Neural progenitor cell (in vitro differentiated cells): ENCODE measurements at regions not wholly inside any gene's neighbourhood (a gene's known extent, or its start where the extent isn't known, plus 50 kb on each side); places are given as distances from the start of the nearest gene placed in this dataset.

ENCODE experiments used
- DNase-seq: peaks from one replicate; pipeline ENCODE4 v3.0.0-alpha.2; 2016; ENCODE audit warnings: low spot score
- H2AFZ ChIP-seq: fragments of 200-600 bp; sonication (generic); replicated peaks from 2 replicates; pipeline ENCODE4 v1.6.1; 2016; ENCODE audit warnings: antibody characterized with exemption
- H3F3A ChIP-seq: fragments of 200-600 bp; sonication (generic); 2 replicates; pipeline ENCODE4 v1.6.1; 2016; ENCODE audit warnings: antibody characterized with exemption, low read depth
- H3K27ac ChIP-seq: fragments of 200-600 bp; sonication (generic); 2 replicates; pipeline ENCODE4 v1.5.1; 2016; ENCODE audit warnings: mild to moderate bottlenecking
- H3K27me3 ChIP-seq: fragments of 200-600 bp; sonication (generic); 2 replicates; pipeline ENCODE4 v1.6.1; 2016; ENCODE audit warnings: mild to moderate bottlenecking, moderate library complexity
- H3K36me3 ChIP-seq: fragments of 200-600 bp; sonication (generic); 2 replicates; pipeline ENCODE4 v1.5.1; 2016
- H3K4me1 ChIP-seq: fragments of 200-600 bp; sonication (generic); 2 replicates; pipeline ENCODE4 v1.6.1; 2016; ENCODE audit warnings: mixed run types
- H3K4me2 ChIP-seq: fragments of 200-600 bp; sonication (generic); 2 replicates; pipeline ENCODE4 v1.6.1; 2016
- H3K4me3 ChIP-seq: fragments of 200-600 bp; sonication (generic); 2 replicates; pipeline ENCODE4 v1.5.1; 2016
- H3K79me2 ChIP-seq: fragments of 200-600 bp; sonication (generic); 2 replicates; pipeline ENCODE4 v1.6.1; 2016; ENCODE audit warnings: low read depth
- H3K9ac ChIP-seq: fragments of 200-600 bp; sonication (generic); 2 replicates; pipeline ENCODE4 v1.6.1; 2016
- H3K9me3 ChIP-seq: fragments of 200-600 bp; sonication (generic); 2 replicates; pipeline ENCODE4 v1.5.1; 2016; ENCODE audit warnings: low read depth
- H4K20me1 ChIP-seq: fragments of 200-600 bp; sonication (generic); 2 replicates; pipeline ENCODE4 v1.6.1; 2016; ENCODE audit warnings: low read depth
- H3K27ac Mint-ChIP-seq: 3 replicates; pipeline ENCODE4 v1.8.0; 2021; ENCODE audit warnings: mixed read lengths
- H3K27me3 Mint-ChIP-seq: 2 replicates; pipeline ENCODE4 v1.8.0; 2022; ENCODE audit warnings: low read depth, mild to moderate bottlenecking, inconsistent platforms, moderate library complexity, mixed read lengths; ENCODE audit not compliant: insufficient read depth
- H3K36me3 Mint-ChIP-seq: 3 replicates; pipeline ENCODE4 v1.8.0; 2021; ENCODE audit warnings: mixed read lengths
- H3K4me1 Mint-ChIP-seq: 3 replicates; pipeline ENCODE4 v1.8.0; 2021; ENCODE audit warnings: mixed read lengths
- H3K4me3 Mint-ChIP-seq: 3 replicates; pipeline ENCODE4 v1.8.0; 2021; ENCODE audit warnings: mild to moderate bottlenecking, moderate library complexity, mixed read lengths
- H3K9me3 Mint-ChIP-seq: 3 replicates; pipeline ENCODE4 v1.8.0; 2020; ENCODE audit warnings: mixed read lengths
- EZH2 ChIP-seq: fragments of 200-600 bp; sonication (generic); IDR thresholded peaks from 2 replicates; pipeline ENCODE4 v1.6.1; 2017; ENCODE audit warnings: antibody characterized with exemption, mild to moderate bottlenecking, moderate library complexity
- EZH2phosphoT487 ChIP-seq: fragments of 200-600 bp; sonication (generic); IDR thresholded peaks from 2 replicates; pipeline ENCODE4 v1.6.1; 2017; ENCODE audit warnings: antibody characterized with exemption
- TF ChIP-seq, protein P1 (sequence below): fragments of 200-600 bp; sonication (generic); IDR thresholded peaks from 2 replicates; pipeline ENCODE4 v1.5.1; 2017; ENCODE audit warnings: antibody characterized with exemption, mild to moderate bottlenecking

DNA sequence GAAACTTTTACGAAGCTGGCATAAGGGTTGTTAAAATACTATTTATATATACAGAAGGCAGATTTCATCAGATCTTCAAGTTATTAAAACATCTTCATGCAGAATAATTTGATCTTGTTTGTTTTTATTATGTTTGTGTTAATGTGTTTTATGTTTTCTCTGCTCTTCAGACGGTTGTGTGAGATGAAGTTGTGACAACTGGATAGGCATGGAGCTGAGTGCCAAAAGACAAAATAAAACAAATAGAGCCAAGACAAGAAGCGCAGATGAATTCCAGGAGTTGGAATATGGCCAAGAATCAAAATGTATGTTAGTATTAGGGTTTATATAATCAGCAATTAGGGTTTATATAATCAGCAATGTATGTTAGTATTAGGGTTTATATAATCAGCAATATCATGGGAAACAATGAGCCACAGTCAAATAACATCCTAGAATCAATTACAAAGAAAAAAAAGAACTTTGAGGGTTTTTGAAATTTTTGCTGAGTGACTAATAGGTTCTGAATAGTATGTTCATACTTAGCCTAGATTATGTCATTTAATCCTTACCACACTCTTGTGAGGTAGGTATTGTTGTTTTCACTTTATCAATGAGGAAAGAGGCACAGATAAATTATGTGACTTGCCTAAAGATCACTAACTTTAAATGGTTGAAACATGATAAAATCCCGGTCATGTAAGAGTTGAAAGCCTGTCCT, 488.0 kb upstream of the STEAP1 start:
- Histone ChIP-seq H3K36me3 (no peaks in the 10 kb centered on the region), H3F3A (no peaks in the 10 kb centered on the region), H4K20me1 (no peaks in the 10 kb centered on the region), H3K4me2 (no peak overlapping the region), H2AFZ (no peak overlapping the region), H3K9me3 (no peaks in the 10 kb centered on the region), H3K9ac (no peak overlapping the region), H3K27me3 (no peaks in the 10 kb centered on the region), H3K4me1 (no peaks in the 10 kb centered on the region), H3K79me2 (no peaks in the 10 kb centered on the region), H3K27ac (no peak overlapping the region), H3K4me3 (no peak overlapping the region)
- no peaks in the 10 kb centered on the region for H3K36me3 Mint-ChIP-seq
- H3K27me3 Mint-ChIP-seq = no peaks in the 10 kb centered on the region
- H3K4me3 Mint-ChIP-seq = no peak overlapping the region
- H3K4me1 Mint-ChIP-seq = no peaks in the 10 kb centered on the region
- TF ChIP-seq EZH2phosphoT487 (no peak), EZH2 (no peak)
- TF ChIP-seq, protein P1, sequence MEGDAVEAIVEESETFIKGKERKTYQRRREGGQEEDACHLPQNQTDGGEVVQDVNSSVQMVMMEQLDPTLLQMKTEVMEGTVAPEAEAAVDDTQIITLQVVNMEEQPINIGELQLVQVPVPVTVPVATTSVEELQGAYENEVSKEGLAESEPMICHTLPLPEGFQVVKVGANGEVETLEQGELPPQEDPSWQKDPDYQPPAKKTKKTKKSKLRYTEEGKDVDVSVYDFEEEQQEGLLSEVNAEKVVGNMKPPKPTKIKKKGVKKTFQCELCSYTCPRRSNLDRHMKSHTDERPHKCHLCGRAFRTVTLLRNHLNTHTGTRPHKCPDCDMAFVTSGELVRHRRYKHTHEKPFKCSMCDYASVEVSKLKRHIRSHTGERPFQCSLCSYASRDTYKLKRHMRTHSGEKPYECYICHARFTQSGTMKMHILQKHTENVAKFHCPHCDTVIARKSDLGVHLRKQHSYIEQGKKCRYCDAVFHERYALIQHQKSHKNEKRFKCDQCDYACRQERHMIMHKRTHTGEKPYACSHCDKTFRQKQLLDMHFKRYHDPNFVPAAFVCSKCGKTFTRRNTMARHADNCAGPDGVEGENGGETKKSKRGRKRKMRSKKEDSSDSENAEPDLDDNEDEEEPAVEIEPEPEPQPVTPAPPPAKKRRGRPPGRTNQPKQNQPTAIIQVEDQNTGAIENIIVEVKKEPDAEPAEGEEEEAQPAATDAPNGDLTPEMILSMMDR = no peak
- H3K9me3 Mint-ChIP-seq = no peaks in the 10 kb centered on the region
- no peak for DNase-seq
- no peak overlapping the region for H3K27ac Mint-ChIP-seq

DNA sequence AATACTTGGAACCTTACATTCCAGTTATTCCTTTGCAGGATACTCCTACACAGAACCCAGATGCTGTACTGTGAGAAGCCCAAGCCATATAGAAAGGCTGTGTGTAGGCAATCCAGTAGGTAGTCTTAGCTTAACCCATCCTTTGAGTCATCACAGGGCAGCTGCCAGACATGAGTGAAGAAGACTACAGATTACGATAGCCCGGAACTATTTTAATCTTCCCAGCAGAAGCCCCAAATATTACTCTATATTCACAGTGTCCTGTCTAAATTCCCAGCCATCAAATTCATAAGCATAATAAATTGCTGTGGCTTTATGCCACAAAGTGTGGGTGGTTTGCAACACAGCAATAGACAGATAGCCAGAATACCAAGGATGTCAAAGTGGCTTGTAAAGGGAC, 474.1 kb upstream of the STEAP1 start:
- Mint-ChIP-seq H3K27ac (no peak overlapping the region), H3K4me1 (no peaks in the 10 kb centered on the region), H3K36me3 (no peaks in the 10 kb centered on the region), H3K27me3 (no peaks in the 10 kb centered on the region), H3K9me3 (peaks cover 3% of the 10 kb centered on the region), H3K4me3 (no peak overlapping the region)
- Histone ChIP-seq H3K27ac (no peak overlapping the region), H3K27me3 (no peaks in the 10 kb centered on the region), H3K9ac (no peak overlapping the region), H3F3A (no peaks in the 10 kb centered on the region), H3K4me3 (no peak overlapping the region), H3K4me2 (no peak overlapping the region), H3K9me3 (no peaks in the 10 kb centered on the region), H3K79me2 (no peaks in the 10 kb centered on the region), H4K20me1 (no peaks in the 10 kb centered on the region), H3K4me1 (no peaks in the 10 kb centered on the region), H3K36me3 (no peaks in the 10 kb centered on the region), H2AFZ (no peak overlapping the region)
- TF ChIP-seq EZH2 = no peak
- no peak for TF ChIP-seq EZH2phosphoT487
- TF ChIP-seq, protein P1 = no peak
- no peak for DNase-seq

DNA sequence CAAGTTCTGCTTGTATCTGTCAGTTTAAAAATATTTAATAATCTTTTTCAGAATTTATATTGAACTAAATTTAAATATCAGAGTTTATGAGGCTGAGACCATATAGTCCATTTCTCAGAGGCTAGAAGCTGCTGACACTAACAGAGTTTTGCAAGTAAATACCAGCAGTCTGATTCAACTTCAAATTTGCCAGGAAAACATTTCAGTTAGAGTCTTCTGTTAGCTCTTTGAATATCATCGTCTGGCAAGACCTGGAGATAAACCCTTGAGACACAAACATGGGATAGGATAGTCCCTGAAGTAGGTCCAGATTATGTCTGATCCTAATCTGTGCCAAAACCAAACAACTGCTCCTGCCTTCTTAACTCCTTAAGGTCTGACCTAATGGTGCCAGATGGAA, 472.8 kb upstream of the STEAP1 start:
- H3K4me3 Mint-ChIP-seq = no peak overlapping the region
- no peak overlapping the region for H3K27ac ChIP-seq
- H3K27ac Mint-ChIP-seq = no peak overlapping the region
- no peak for DNase-seq
- H3K4me1 ChIP-seq = no peaks in the 10 kb centered on the region
- H3K9ac ChIP-seq = no peak overlapping the region
- TF ChIP-seq, protein P1 = no peak
- TF ChIP-seq EZH2 = no peak
- H3K79me2 ChIP-seq = no peaks in the 10 kb centered on the region
- peaks cover 3% of the 10 kb centered on the region for H3K9me3 Mint-ChIP-seq
- no peaks in the 10 kb centered on the region for H3K27me3 Mint-ChIP-seq
- H3K4me1 Mint-ChIP-seq = no peaks in the 10 kb centered on the region
- no peaks in the 10 kb centered on the region for H3F3A ChIP-seq
- no peaks in the 10 kb centered on the region for H3K27me3 ChIP-seq
- no peaks in the 10 kb centered on the region for H4K20me1 ChIP-seq
- no peaks in the 10 kb centered on the region for H3K36me3 ChIP-seq
- no peak overlapping the region for H3K4me2 ChIP-seq
- H2AFZ ChIP-seq = no peak overlapping the region
- no peak overlapping the region for H3K4me3 ChIP-seq
- no peaks in the 10 kb centered on the region for H3K36me3 Mint-ChIP-seq
- no peaks in the 10 kb centered on the region for H3K9me3 ChIP-seq
